HCT116 (cell line): ENCODE measurements at regions not wholly inside any gene's neighbourhood (a gene's known extent, or its start where the extent isn't known, plus 50 kb on each side); places are given as distances from the start of the nearest gene placed in this dataset.

Source experiments
- ATAC-seq: fragments of 200-7000 bp; cut with Tn5 transposase; 2 replicates; pipeline ENCODE4 v1.9.1; 2020; ENCODE audit warnings: mild to moderate bottlenecking, moderate library complexity
- BruUV-seq: library from RNA; stranded (reverse); fragments of 400-500 nt; replicated peaks from 2 replicates; lab custom pipeline; 2021; lab: Mats Ljungman, UMichigan
- CTCF ChIA-PET: fragments of 300-600 bp; sonication (Branson Sonifier 250); formaldehyde crosslinking; loops from one replicate; lab custom pipeline; 2021; ENCODE audit warnings: antibody characterized with exemption; lab: Charles Lee
- POLR2A ChIA-PET: fragments of 300-600, 350-600 bp; sonication (Branson Sonifier 250); formaldehyde crosslinking; loops from one replicate; lab custom pipeline; 2021; ENCODE audit warnings: antibody characterized with exemption; lab: Charles Lee
- RAD21 ChIA-PET, 2 experiments: fragments of 300-600 bp; sonication (Branson Sonifier 250); formaldehyde crosslinking; loops; one replicate each; lab custom pipeline; 2023; ENCODE audit warnings: low total read pairs in 2 of 2; ENCODE audit not compliant: uncharacterized antibody in 2 of 2, unreplicated experiment in 2 of 2, low non-redundant PET in 1 of 2; lab: Charles Lee
- DNase-seq: peaks from one replicate; pipeline ENCODE4 v3.0.0-alpha.2; 2010; ENCODE audit warnings: low read depth, low spot score
- H2AFZ ChIP-seq: fragments of 200-600 bp; shearing (Covaris generic), sonication (generic); 2 replicates; pipeline ENCODE4 v1.6.1; 2017; ENCODE audit warnings: low read depth, mixed run types, mixed read lengths, antibody characterized with exemption, low read length; ENCODE audit not compliant: poor library complexity, severe bottlenecking
- H3K27ac ChIP-seq: 2 replicates; pipeline ENCODE4 v1.5.1; 2012; ENCODE audit warnings: low read depth, low read length
- H3K27me3 ChIP-seq: fragments of 200-600 bp; sonication (generic); 2 replicates; pipeline ENCODE4 v1.6.1; 2016; ENCODE audit warnings: mixed run types, low read length, mixed read lengths; ENCODE audit not compliant: insufficient read depth
- H3K36me3 ChIP-seq, 2 experiments: fragments of 200-500 bp in 1 of 2; fragments of 200-600 bp in 1 of 2; sonication (Bioruptor generic) in 1 of 2; sonication (generic) in 1 of 2; 2 replicates each; pipeline versions ENCODE4 v1.5.1 to v1.6.1; 2014 to 2016; ENCODE audit warnings: low read length in 2 of 2, inconsistent platforms in 1 of 2, mixed read lengths in 1 of 2, mixed run types in 1 of 2; ENCODE audit not compliant: insufficient read depth in 2 of 2, control insufficient read depth in 1 of 2
- H3K4me1 ChIP-seq, 2 experiments: fragments of 200-600 bp in 1 of 2; sonication (generic) in 1 of 2; 2 replicates each; pipeline versions ENCODE4 v1.5.1 to v1.6.1; 2012 to 2017; ENCODE audit warnings: low read length in 2 of 2, inconsistent platforms in 1 of 2, mild to moderate bottlenecking in 1 of 2, mixed read lengths in 1 of 2, mixed run types in 1 of 2, moderate library complexity in 1 of 2; ENCODE audit not compliant: insufficient read depth in 2 of 2, control insufficient read depth in 1 of 2
- H3K4me2 ChIP-seq: fragments of 200-600 bp; sonication (generic); 2 replicates; pipeline ENCODE4 v1.6.1; 2017; ENCODE audit warnings: mixed run types, low read length, mixed read lengths
- H3K4me3 ChIP-seq, 2 experiments: fragments of 200-600 bp in 1 of 2; sonication (generic) in 1 of 2; replicated peaks in 1 of 2; 2 replicates each; pipeline ENCODE4 v1.5.1; 2011 to 2016; ENCODE audit warnings: low read length in 2 of 2, control low read depth in 1 of 2, low read depth in 1 of 2, mild to moderate bottlenecking in 1 of 2, mixed read lengths in 1 of 2, mixed run types in 1 of 2
- H3K79me2 ChIP-seq: fragments of 200-600 bp; sonication (generic); 2 replicates; pipeline ENCODE4 v1.6.1; 2017; ENCODE audit warnings: mild to moderate bottlenecking, mixed run types, low read length, moderate library complexity, mixed read lengths; ENCODE audit not compliant: insufficient read depth
- H3K9ac ChIP-seq: fragments of 200-600 bp; sonication (generic); 2 replicates; pipeline ENCODE4 v1.6.1; 2016; ENCODE audit warnings: low read length, mixed read lengths
- H3K9me2 ChIP-seq: fragments of 200-600 bp; sonication (generic), shearing (Covaris generic); 2 replicates; pipeline ENCODE4 v1.6.1; 2017; ENCODE audit warnings: mixed run types, mild to moderate bottlenecking, moderate library complexity; ENCODE audit not compliant: insufficient read depth
- H3K9me3 ChIP-seq, 2 experiments: fragments of 200-500 bp in 1 of 2; fragments of 200-600 bp in 1 of 2; sonication (Bioruptor generic) in 1 of 2; sonication (generic) in 1 of 2; 2 replicates each; pipeline ENCODE4 v1.6.1; 2014 to 2017; ENCODE audit warnings: low read length in 2 of 2, mixed read lengths in 2 of 2, inconsistent platforms in 1 of 2, low read depth in 1 of 2, mild to moderate bottlenecking in 1 of 2, mixed run types in 1 of 2, moderate library complexity in 1 of 2; ENCODE audit not compliant: control insufficient read depth in 1 of 2, insufficient read depth in 1 of 2
- H4K20me1 ChIP-seq: fragments of 200-600 bp; sonication (generic), shearing (Covaris generic); 2 replicates; pipeline ENCODE4 v1.6.1; 2017; ENCODE audit warnings: mixed run types, mild to moderate bottlenecking, moderate library complexity; ENCODE audit not compliant: insufficient read depth
- CBX3 ChIP-seq: IDR thresholded peaks from 2 replicates; pipeline ENCODE4 v1.6.1; 2012; ENCODE audit warnings: low read depth
- CEBPB ChIP-seq: IDR thresholded peaks from 2 replicates; pipeline ENCODE4 v1.6.1; 2012; ENCODE audit warnings: low read depth
- EGR1 ChIP-seq: IDR thresholded peaks from 2 replicates; pipeline ENCODE4 v1.6.1; 2012; ENCODE audit warnings: low read depth
- ELF1 ChIP-seq: IDR thresholded peaks from 2 replicates; pipeline ENCODE4 v1.6.1; 2012; ENCODE audit warnings: low read depth, borderline replicate concordance
- EZH2 ChIP-seq: fragments of 200-600 bp; sonication (generic); IDR thresholded peaks from 2 replicates; pipeline ENCODE4 v1.6.1; 2017; ENCODE audit warnings: antibody characterized with exemption, mixed run types
- EZH2phosphoT487 ChIP-seq: fragments of 200-600 bp; IDR thresholded peaks from 2 replicates; pipeline ENCODE4 v1.6.1; 2018; ENCODE audit warnings: antibody characterized with exemption, borderline replicate concordance
- FOSL1 ChIP-seq: IDR thresholded peaks from 2 replicates; pipeline ENCODE4 v1.6.1; 2012; ENCODE audit warnings: low read depth
- JUND ChIP-seq: IDR thresholded peaks from 2 replicates; pipeline ENCODE4 v1.6.1; 2012
- MAX ChIP-seq: IDR thresholded peaks from 2 replicates; pipeline ENCODE4 v1.6.1; 2012
- POLR2AphosphoS5 ChIP-seq: IDR thresholded peaks from 2 replicates; pipeline ENCODE4 v1.6.1; 2011; ENCODE audit warnings: mild to moderate bottlenecking, low read depth, low read length, moderate library complexity
- RAD21 ChIP-seq: IDR thresholded peaks from 2 replicates; pipeline ENCODE4 v1.6.1; 2012; ENCODE audit warnings: low read depth, mild to moderate bottlenecking
- REST ChIP-seq: IDR thresholded peaks from 2 replicates; pipeline ENCODE4 v1.6.1; 2012; ENCODE audit warnings: low read depth
- SP1 ChIP-seq: IDR thresholded peaks from 2 replicates; pipeline ENCODE4 v1.6.1; 2012; ENCODE audit warnings: low read depth
- SRF ChIP-seq: IDR thresholded peaks from 2 replicates; pipeline ENCODE4 v1.6.1; 2012; ENCODE audit warnings: low read depth
- TCF7L2 ChIP-seq: IDR thresholded peaks from 2 replicates; pipeline ENCODE4 v1.7.0; 2011; ENCODE audit warnings: borderline replicate concordance, inconsistent platforms; ENCODE audit not compliant: insufficient read depth, insufficient read length; ENCODE audit errors: extremely low read depth
- YY1 ChIP-seq: IDR thresholded peaks from 2 replicates; pipeline ENCODE4 v1.6.1; 2011; ENCODE audit warnings: low read length, low read depth, moderate library complexity, mild to moderate bottlenecking; ENCODE audit not compliant: insufficient replicate concordance; ENCODE audit errors: extremely low read depth
- ZFX ChIP-seq: fragments of 450-650 bp; IDR thresholded peaks from 2 replicates; pipeline ENCODE4 v1.6.1; 2017
- ZNF274 ChIP-seq: fragments of 200-500 bp; sonication (Bioruptor generic); IDR thresholded peaks from 2 replicates; pipeline ENCODE4 v1.6.1; 2014; ENCODE audit warnings: mild to moderate bottlenecking, low read depth, low read length, inconsistent platforms
- intact Hi-C: fragments of 100-400 bp; cut with micrococcal nuclease; formaldehyde crosslinking; loops from 2 replicates; pipeline ENCODE4 v1.10.0; 2022

GRCh38 chr10:34008656-34009055, 674.2 kb upstream of the NRP1 start:
- intact Hi-C loops = no loop called here
- RAD21 ChIA-PET = no interaction called here
- no peaks in the 10 kb centered on the region for H3K4me1 ChIP-seq
- TF ChIP-seq JUND (no peak), EZH2phosphoT487 (no peak), CEBPB (no peak), CBX3 (no peak), MAX (no peak), ELF1 (no peak), REST (no peak), SP1 (no peak), POLR2AphosphoS5 (no peak), ZFX (no peak), RAD21 (no peak), SRF (no peak), EZH2 (no peak), ZNF274 (no peak), TCF7L2 (no peak), FOSL1 (no peak), EGR1 (no peak), YY1 (no peak)
- ATAC-seq (no peak), DNase-seq (no peak)
- no peak overlapping the region for H3K9ac ChIP-seq
- no peak overlapping the region for H3K4me3 ChIP-seq
- H3K36me3 ChIP-seq = no peaks in the 10 kb centered on the region
- no peak overlapping the region for H3K4me2 ChIP-seq
- POLR2A ChIA-PET = no interaction called here
- no peaks in the 10 kb centered on the region for H3K79me2 ChIP-seq
- no peaks in the 10 kb centered on the region for H3K9me3 ChIP-seq
- CTCF ChIA-PET = interaction anchor here (0.6 kb wide), 1 partner anchor 9 kb away, joined by 3 read pairs; no protein-coding TSS in a partner anchor
- H2AFZ ChIP-seq = no peak overlapping the region
- no TSS peak for BruUV-seq
- H3K27me3 ChIP-seq = no peaks in the 10 kb centered on the region
- H3K27ac ChIP-seq = no peak overlapping the region
- no peaks in the 10 kb centered on the region for H4K20me1 ChIP-seq
- H3K9me2 ChIP-seq = no peaks in the 10 kb centered on the region
